Activated B cell treated with CpG ODN at 0.5 μM for 24 hours (primary cell): ENCODE measurements at regions not wholly inside any gene's neighbourhood (a gene's known extent, or its start where the extent isn't known, plus 50 kb on each side); places are given as distances from the start of the nearest gene placed in this dataset.

Experiments
- ATAC-seq: fragments of 200-7000 bp; cut with Tn5 transposase; one replicate; pipeline ENCODE4 v1.10.0; 2021; ENCODE audit warnings: low read depth, mild to moderate bottlenecking, moderate library complexity
- CTCF ChIA-PET: fragments of 350-600 bp; sonication (Branson Sonifier 250); formaldehyde crosslinking; loops from one replicate; lab custom pipeline; 2021; ENCODE audit warnings: antibody characterized with exemption; lab: Charles Lee
- POLR2A ChIA-PET: fragments of 350-600 bp; sonication (Branson Sonifier 250); formaldehyde crosslinking; loops from one replicate; lab custom pipeline; 2021; ENCODE audit warnings: antibody characterized with exemption; lab: Charles Lee
- DNase-seq: peaks from one replicate; pipeline ENCODE4 v3.0.0; 2022
- H3K27ac Mint-ChIP-seq: one replicate; pipeline ENCODE4 v1.8.0; 2020; ENCODE audit warnings: mixed read lengths
- H3K27me3 Mint-ChIP-seq: one replicate; pipeline ENCODE4 v1.8.0; 2021; ENCODE audit warnings: mixed read lengths
- H3K36me3 Mint-ChIP-seq: one replicate; pipeline ENCODE4 v1.8.0; 2021; ENCODE audit warnings: low read depth, mixed read lengths
- H3K4me1 Mint-ChIP-seq: one replicate; pipeline ENCODE4 v1.8.0; 2021; ENCODE audit warnings: mixed read lengths
- H3K4me3 Mint-ChIP-seq: one replicate; pipeline ENCODE4 v1.8.0; 2020; ENCODE audit warnings: mild to moderate bottlenecking, mixed read lengths
- H3K9me3 Mint-ChIP-seq: one replicate; pipeline ENCODE4 v1.8.0; 2020; ENCODE audit warnings: mixed read lengths
- CTCF ChIP-seq: fragments of 200-600 bp; IDR thresholded peaks from one replicate; pipeline ENCODE4 v1.8.0; 2022; ENCODE audit warnings: antibody characterized with exemption, mild to moderate bottlenecking
- intact Hi-C: fragments of 100-400 bp; cut with micrococcal nuclease; formaldehyde crosslinking; loops from one replicate; pipeline ENCODE4 v1.15.1; 2024

GRCh38 chr5:119828541-119828940 is 199.2 kb downstream of the FAM170A start:
- ATAC-seq, result no peak
- H3K27ac Mint-ChIP-seq, result no peak overlapping the region
- ChIA-PET POLR2A (no interaction called here), CTCF (no interaction called here)
- no peak overlapping the region for H3K4me3 Mint-ChIP-seq
- H3K9me3 Mint-ChIP-seq, result no peaks in the 10 kb centered on the region
- intact Hi-C loops, result no loop called here
- no peaks in the 10 kb centered on the region for H3K27me3 Mint-ChIP-seq
- H3K4me1 Mint-ChIP-seq, result no peaks in the 10 kb centered on the region
- no peak for TF ChIP-seq CTCF
- no peak for DNase-seq
- H3K36me3 Mint-ChIP-seq, result no peaks in the 10 kb centered on the region

- no peak for TF ChIP-seq CTCF
- no peak overlapping the region for H3K27ac Mint-ChIP-seq
- H3K4me1 Mint-ChIP-seq, result no peaks in the 10 kb centered on the region
- POLR2A ChIA-PET, result no interaction called here
- no peaks in the 10 kb centered on the region for H3K9me3 Mint-ChIP-seq
- intact Hi-C loops, result no loop called here
- no peak overlapping the region for H3K4me3 Mint-ChIP-seq
- H3K36me3 Mint-ChIP-seq, result no peaks in the 10 kb centered on the region
- no peak for DNase-seq
- no peaks in the 10 kb centered on the region for H3K27me3 Mint-ChIP-seq
- no peak for ATAC-seq
- CTCF ChIA-PET, result no interaction called here
Measured at GRCh38 chr5:119829341-119829740, 200.0 kb downstream of the FAM170A start.

GRCh38 chr5:119833176-119833575 is 203.8 kb downstream of the FAM170A start:
- H3K27me3 Mint-ChIP-seq, result no peaks in the 10 kb centered on the region
- H3K4me1 Mint-ChIP-seq, result no peaks in the 10 kb centered on the region
- no peak for DNase-seq
- no peak overlapping the region for H3K4me3 Mint-ChIP-seq
- no peak for ATAC-seq
- H3K36me3 Mint-ChIP-seq, result no peaks in the 10 kb centered on the region
- POLR2A ChIA-PET, result no interaction called here
- CTCF ChIA-PET, result no interaction called here
- intact Hi-C loops, result no loop called here
- H3K27ac Mint-ChIP-seq, result no peak overlapping the region
- no peak for TF ChIP-seq CTCF
- H3K9me3 Mint-ChIP-seq, result peaks cover 8% of the 10 kb centered on the region

GRCh38 chr5:119840175-119840574 is 210.8 kb downstream of the FAM170A start:
- intact Hi-C loops, result no loop called here
- TF ChIP-seq CTCF, result no peak
- POLR2A ChIA-PET, result no interaction called here
- no peak overlapping the region for H3K27ac Mint-ChIP-seq
- DNase-seq, result no peak
- no peak for ATAC-seq
- H3K27me3 Mint-ChIP-seq, result no peaks in the 10 kb centered on the region
- H3K36me3 Mint-ChIP-seq, result no peaks in the 10 kb centered on the region
- no peak overlapping the region for H3K4me3 Mint-ChIP-seq
- H3K9me3 Mint-ChIP-seq, result peaks cover 11% of the 10 kb centered on the region
- H3K4me1 Mint-ChIP-seq, result no peaks in the 10 kb centered on the region
- CTCF ChIA-PET, result no interaction called here

GRCh38 chr5:119852140-119852539 is 222.8 kb downstream of the FAM170A start:
- no peaks in the 10 kb centered on the region for H3K27me3 Mint-ChIP-seq
- ChIA-PET CTCF (no interaction called here), POLR2A (no interaction called here)
- intact Hi-C loops, result no loop called here
- TF ChIP-seq CTCF, result no peak
- no peak overlapping the region for H3K27ac Mint-ChIP-seq
- no peak for ATAC-seq
- no peak overlapping the region for H3K4me3 Mint-ChIP-seq
- DNase-seq, result no peak
- H3K36me3 Mint-ChIP-seq, result no peaks in the 10 kb centered on the region
- no peaks in the 10 kb centered on the region for H3K4me1 Mint-ChIP-seq
- H3K9me3 Mint-ChIP-seq, result peaks cover 2% of the 10 kb centered on the region
